HEK293 (cell line): ENCODE measurements at regions not wholly inside any gene's neighbourhood (a gene's known extent, or its start where the extent isn't known, plus 50 kb on each side); places are given as distances from the start of the nearest gene placed in this dataset.

ENCODE experiments used
- CTCF ChIA-PET: fragments of 350-600 bp; formaldehyde crosslinking; extraction: SDS; loops from one replicate; lab custom pipeline; 2021; ENCODE audit warnings: antibody characterized with exemption; lab: Yijun Ruan, JAX
- POLR2A ChIA-PET: fragments of 300-600 bp; formaldehyde crosslinking; extraction: SDS; loops from one replicate; lab custom pipeline; 2020; ENCODE audit warnings: antibody characterized with exemption, inconsistent platforms; lab: Yijun Ruan, JAX
- H3K27ac ChIP-seq: fragments of 200-500 bp; sonication (Bioruptor generic); 2 replicates; pipeline ENCODE4 v1.5.1; 2014; ENCODE audit warnings: low read depth, low read length, control low read depth, inconsistent platforms; ENCODE audit errors: extremely low read depth
- H3K36me3 ChIP-seq, 2 experiments: fragments of 200-500 bp in 1 of 2; sonication (Bioruptor generic) in 1 of 2; 1 replicate in 1 of 2; 2 replicates in 1 of 2; pipeline ENCODE4 v1.5.1; 2014 to 2017; ENCODE audit warnings: inconsistent platforms in 2 of 2, low read length in 2 of 2; ENCODE audit not compliant: control insufficient read depth in 2 of 2, insufficient read depth in 1 of 2
- H3K4me1 ChIP-seq: fragments of 200-500 bp; sonication (Bioruptor generic); 2 replicates; pipeline ENCODE4 v1.5.1; 2014; ENCODE audit warnings: mild to moderate bottlenecking, low read length, inconsistent platforms; ENCODE audit not compliant: control insufficient read depth, insufficient read depth
- H3K4me3 ChIP-seq: 2 replicates; pipeline ENCODE4 v1.5.1; 2011; ENCODE audit warnings: low read depth, mild to moderate bottlenecking, control low read depth, low read length, moderate library complexity
- H3K9me3 ChIP-seq: fragments of 200-500 bp; sonication (Bioruptor generic); 2 replicates; pipeline ENCODE4 v1.5.1; 2014; ENCODE audit warnings: low read depth, low read length, inconsistent platforms; ENCODE audit not compliant: control insufficient read depth, insufficient read depth
- KLF16 ChIP-seq: fragments of 450-650 bp; formaldehyde crosslinking; IDR thresholded peaks from 2 replicates; pipeline ENCODE4 v1.5.1; 2017; ENCODE audit warnings: missing biosample characterization, missing genetic modification characterization
- TRIM28 ChIP-seq: IDR thresholded peaks from 2 replicates; pipeline ENCODE4 v1.6.1; 2011; ENCODE audit warnings: low read length, control low read depth, borderline replicate concordance
- ZBTB26 ChIP-seq: fragments of 450-650 bp; formaldehyde crosslinking; optimal IDR thresholded peaks from 2 replicates; pipeline ENCODE3; 2016; ENCODE audit warnings: missing biosample characterization, mild to moderate bottlenecking, missing genetic modification characterization
- ZEB2 ChIP-seq: fragments of 450-650 bp; formaldehyde crosslinking; IDR thresholded peaks from 2 replicates; pipeline ENCODE4 v1.5.1; 2016; ENCODE audit warnings: missing biosample characterization, missing genetic modification characterization
- ZFHX2 ChIP-seq: fragments of 450-650 bp; formaldehyde crosslinking; conservative IDR thresholded peaks from 2 replicates; pipeline ENCODE4 v1.5.1; 2016; ENCODE audit warnings: missing biosample characterization, missing genetic modification characterization
- ZIC2 ChIP-seq: fragments of 450-650 bp; formaldehyde crosslinking; IDR thresholded peaks from 2 replicates; pipeline ENCODE4 v1.5.1; 2016; ENCODE audit warnings: missing biosample characterization, missing genetic modification characterization
- ZNF169 ChIP-seq: fragments of 450-650 bp; formaldehyde crosslinking; IDR thresholded peaks from 2 replicates; pipeline ENCODE4 v1.5.1; 2016; ENCODE audit warnings: missing biosample characterization, missing genetic modification characterization
- ZNF248 ChIP-seq: fragments of 450-650 bp; formaldehyde crosslinking; IDR thresholded peaks from 2 replicates; pipeline ENCODE4 v1.5.1; 2017; ENCODE audit warnings: missing biosample characterization, missing genetic modification characterization
- ZNF280C ChIP-seq: fragments of 450-650 bp; formaldehyde crosslinking; IDR thresholded peaks from 2 replicates; pipeline ENCODE4 v1.5.1; 2016; ENCODE audit warnings: missing biosample characterization, missing genetic modification characterization
- ZNF292 ChIP-seq: fragments of 450-650 bp; formaldehyde crosslinking; IDR thresholded peaks from 2 replicates; pipeline ENCODE4 v1.5.1; 2016; ENCODE audit warnings: low read depth, missing biosample characterization, missing genetic modification characterization, borderline replicate concordance
- ZNF404 ChIP-seq: fragments of 450-650 bp; formaldehyde crosslinking; IDR thresholded peaks from 2 replicates; pipeline ENCODE4 v1.5.1; 2017; ENCODE audit warnings: missing biosample characterization, missing genetic modification characterization
- ZNF449 ChIP-seq: fragments of 450-650 bp; formaldehyde crosslinking; IDR thresholded peaks from 2 replicates; pipeline ENCODE4 v1.5.1; 2017; ENCODE audit warnings: missing biosample characterization, mild to moderate bottlenecking, missing genetic modification characterization, moderate library complexity
- ZNF501 ChIP-seq: fragments of 450-650 bp; formaldehyde crosslinking; IDR thresholded peaks from 2 replicates; pipeline ENCODE4 v1.5.1; 2016; ENCODE audit warnings: missing biosample characterization, missing genetic modification characterization
- ZNF549 ChIP-seq: fragments of 450-650 bp; IDR thresholded peaks from 2 replicates; pipeline ENCODE4 v1.5.1; 2018; ENCODE audit warnings: missing biosample characterization, missing genetic modification characterization, mild to moderate bottlenecking, inconsistent platforms, moderate library complexity
- ZNF626 ChIP-seq: fragments of 450-650 bp; sonication (Bioruptor Pico); formaldehyde crosslinking; IDR thresholded peaks from 2 replicates; pipeline ENCODE4 v1.5.1; 2018; ENCODE audit warnings: missing biosample characterization, missing genetic modification characterization, inconsistent platforms
- ZNF768 ChIP-seq: fragments of 450-650 bp; formaldehyde crosslinking; IDR thresholded peaks from 2 replicates; pipeline ENCODE4 v1.5.1; 2018; ENCODE audit warnings: missing biosample characterization, mild to moderate bottlenecking, missing genetic modification characterization
- ZNF785 ChIP-seq: fragments of 450-650 bp; formaldehyde crosslinking; IDR thresholded peaks from 2 replicates; pipeline ENCODE4 v1.5.1; 2016; ENCODE audit warnings: missing biosample characterization, missing genetic modification characterization
- ZNF830 ChIP-seq: fragments of 450-650 bp; IDR thresholded peaks from 2 replicates; pipeline ENCODE4 v1.5.0; 2018; ENCODE audit warnings: missing biosample characterization, missing genetic modification characterization, low read depth, mild to moderate bottlenecking, moderate library complexity
- ZSCAN18 ChIP-seq: fragments of 450-650 bp; formaldehyde crosslinking; IDR thresholded peaks from 2 replicates; pipeline ENCODE4 v1.5.1; 2016; ENCODE audit warnings: missing biosample characterization, missing genetic modification characterization
- ZSCAN23 ChIP-seq: fragments of 450-650 bp; formaldehyde crosslinking; IDR thresholded peaks from 2 replicates; pipeline ENCODE4 v1.5.1; 2016; ENCODE audit warnings: missing biosample characterization, missing genetic modification characterization
- TF ChIP-seq, protein P1 (sequence below): fragments of 450-650 bp; formaldehyde crosslinking; IDR thresholded peaks from 2 replicates; pipeline ENCODE4; 2016; ENCODE audit warnings: missing biosample characterization, missing genetic modification characterization

DNA sequence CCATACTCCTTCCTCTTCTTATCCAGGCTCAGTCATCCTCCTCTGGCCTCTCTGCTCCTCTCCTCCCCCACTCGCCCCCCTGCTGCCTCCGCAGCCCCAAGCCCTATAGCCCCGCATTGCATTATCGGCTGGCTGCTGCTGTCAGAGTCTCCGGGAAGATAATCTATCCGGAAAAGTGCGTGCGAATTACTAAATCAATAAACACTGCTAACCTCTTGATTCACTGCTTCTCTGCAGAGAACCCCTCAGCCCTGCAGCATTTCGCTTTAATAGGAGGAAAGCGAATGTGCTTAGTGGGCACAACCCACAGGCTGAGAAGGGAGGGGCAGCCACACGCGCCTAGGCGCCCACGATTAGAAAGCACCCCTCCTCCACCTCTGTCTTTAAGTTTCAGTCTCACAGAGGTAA lies 167.6 kb downstream of the ABHD5 start (continued):
- no peak for TF ChIP-seq ZNF549 (tag by site-specific recombination)
- no peak for TF ChIP-seq ZNF404
- TF ChIP-seq ZIC2, result peak; percentile 70
- TF ChIP-seq ZFHX2 (tag by site-specific recombination), result peak; percentile 48

DNA sequence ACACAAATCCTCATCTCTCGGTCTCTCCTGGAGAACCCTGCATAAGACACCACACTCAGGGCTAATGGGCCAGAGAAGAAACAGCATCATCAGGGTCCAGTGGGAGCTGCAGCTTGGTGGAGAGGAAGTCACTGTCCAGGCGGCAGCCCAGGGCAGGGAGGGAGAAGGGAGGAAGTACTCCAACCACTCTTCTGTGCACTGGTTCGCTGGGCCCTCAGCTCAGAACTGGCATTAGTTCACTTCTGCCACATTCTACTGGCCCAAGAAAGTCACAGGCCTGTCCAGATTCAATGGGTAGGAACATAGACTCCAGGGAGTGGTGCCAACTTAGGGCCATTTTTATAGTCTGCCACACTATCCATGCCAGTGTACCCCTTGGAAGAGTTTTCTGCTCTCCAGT lies 169.0 kb downstream of the ABHD5 start:
- TF ChIP-seq ZBTB26 (tag by site-specific recombination) (no peak), ZSCAN23 (no peak), TRIM28 (no peak), KLF16 (tag by site-specific recombination) (no peak), ZNF768 (tag by site-specific recombination) (no peak), ZNF292 (tag by site-specific recombination) (no peak), ZNF501 (tag by site-specific recombination) (no peak), ZNF830 (tag by site-specific recombination) (no peak), ZNF626 (tag by site-specific recombination) (no peak), ZNF248 (tag by site-specific recombination) (no peak), ZNF280C (tag by site-specific recombination) (no peak), ZNF169 (tag by site-specific recombination) (no peak), ZNF785 (tag by site-specific recombination) (no peak), ZSCAN18 (no peak), ZEB2 (tag by site-specific recombination) (no peak), ZNF449 (tag by site-specific recombination) (no peak)
- TF ChIP-seq, protein P1, sequence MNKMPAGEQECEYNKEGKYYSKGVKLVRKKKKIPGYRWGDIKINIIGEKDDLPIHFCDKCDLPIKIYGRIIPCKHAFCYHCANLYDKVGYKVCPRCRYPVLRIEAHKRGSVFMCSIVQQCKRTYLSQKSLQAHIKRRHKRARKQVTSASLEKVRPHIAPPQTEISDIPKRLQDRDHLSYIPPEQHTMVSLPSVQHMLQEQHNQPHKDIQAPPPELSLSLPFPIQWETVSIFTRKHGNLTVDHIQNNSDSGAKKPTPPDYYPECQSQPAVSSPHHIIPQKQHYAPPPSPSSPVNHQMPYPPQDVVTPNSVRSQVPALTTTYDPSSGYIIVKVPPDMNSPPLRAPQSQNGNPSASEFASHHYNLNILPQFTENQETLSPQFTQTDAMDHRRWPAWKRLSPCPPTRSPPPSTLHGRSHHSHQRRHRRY (tag by site-specific recombination), result no peak
- Histone ChIP-seq H3K9me3 (no peaks in the 10 kb centered on the region), H3K4me1 (no peaks in the 10 kb centered on the region), H3K4me3 (no peak overlapping the region), H3K36me3 (no peaks in the 10 kb centered on the region), H3K27ac (no peak overlapping the region)
- CTCF ChIA-PET, result interaction anchor here (0.5 kb wide), 1 partner anchor 136 kb away, joined by 3 read pairs; no protein-coding TSS in a partner anchor
- POLR2A ChIA-PET, result no interaction called here
